ENCODE measurements at regions not wholly inside any gene's neighbourhood (a gene's known extent, or its start where the extent isn't known, plus 50 kb on each side); places are given as distances from the start of the nearest gene placed in this dataset.

DNA sequence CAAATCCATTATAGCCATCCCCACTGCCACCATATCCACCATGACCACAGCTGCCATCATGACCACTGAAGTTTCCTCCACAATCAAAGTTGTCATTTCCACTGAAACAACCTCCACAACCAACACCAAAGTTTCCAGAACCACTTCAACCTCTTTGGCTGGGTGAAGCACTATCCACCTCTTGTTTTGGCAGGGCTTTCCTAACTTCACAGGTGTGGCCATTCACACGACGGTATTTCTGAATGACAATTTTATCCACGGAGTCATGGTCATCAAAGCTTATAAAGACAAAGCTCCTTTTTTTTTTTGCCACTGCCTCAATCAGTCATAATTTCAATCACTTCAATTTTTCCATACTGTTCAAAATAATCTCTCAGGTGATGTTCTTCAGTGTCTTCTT is 89.8 kb upstream of the UGP2 start:
- intact Hi-C loops (cut with micrococcal nuclease; ENCODE audit: unreplicated experiment) = no loop called here
- Histone ChIP-seq H3K9ac (ENCODE audit: control insufficient read depth, insufficient read depth, low read length) (no peak overlapping the region), H3K27ac (ENCODE audit: control insufficient read depth, insufficient read depth) (no peak overlapping the region), H2AFZ (ENCODE audit: control insufficient read depth, low read depth, low read length) (no peak overlapping the region), H3K36me3 (ENCODE audit: control insufficient read depth in 2 of 2, insufficient read depth in 2 of 2, low read length in 1 of 2) (no peaks in the 10 kb centered on the region), H3K4me3 (no peak overlapping the region), H3K4me2 (ENCODE audit: control insufficient read depth, insufficient read depth) (no peak overlapping the region), H3K9me3 (replicated peaks; ENCODE audit: control insufficient read depth, insufficient read depth, low read length) (no peaks in the 10 kb centered on the region; the same call in 2 of the 3 replicates), H3K27me3 (replicated peaks in 1 of 2; ENCODE audit: control insufficient read depth in 2 of 2, insufficient read depth in 2 of 2, low read length in 1 of 2) (no peaks in the 10 kb centered on the region), H3K4me1 (ENCODE audit: control insufficient read depth, insufficient read depth, low read length) (no peaks in the 10 kb centered on the region), H4K20me1 (ENCODE audit: control insufficient read depth, insufficient read depth) (no peaks in the 10 kb centered on the region), H3K79me2 (ENCODE audit: control insufficient read depth, insufficient read depth, low read length) (no peaks in the 10 kb centered on the region)
- FAIRE-seq = no peak
- ChIA-PET POLR2A (no interaction called here), CTCF (no interaction called here), RAD21 (ENCODE audit: unreplicated experiment) (no interaction called here), SMC1A (ENCODE audit: uncharacterized antibody, unreplicated experiment) (no interaction called here)
- in situ Hi-C loops (cut with MboI) = no loop called here
- no peak for ATAC-seq
- 29% methylated on average over 3 of the region's 3 CpGs for WGBS (ENCODE audit: insufficient coverage, insufficient replicate concordance, low lambda C conversion rate, missing lambda C conversion rate)
- no peak for DNase-seq (ENCODE audit: low read depth, low spot score)
- BruUV-seq (replicated peaks) = no TSS peak
- no peak for TF ChIP-seq NFYB (IDR thresholded peaks at IDR 0.05; ENCODE audit: insufficient read depth, low read depth, low read length)
- no peak for TF ChIP-seq IRF5 (IDR thresholded peaks at IDR 0.05; ENCODE audit: borderline replicate concordance)
- no peak for TF ChIP-seq ZBTB33 (IDR thresholded peaks at IDR 0.05)
- TF ChIP-seq DPF2 (IDR thresholded peaks at IDR 0.05) = no peak
- TF ChIP-seq, protein P1, sequence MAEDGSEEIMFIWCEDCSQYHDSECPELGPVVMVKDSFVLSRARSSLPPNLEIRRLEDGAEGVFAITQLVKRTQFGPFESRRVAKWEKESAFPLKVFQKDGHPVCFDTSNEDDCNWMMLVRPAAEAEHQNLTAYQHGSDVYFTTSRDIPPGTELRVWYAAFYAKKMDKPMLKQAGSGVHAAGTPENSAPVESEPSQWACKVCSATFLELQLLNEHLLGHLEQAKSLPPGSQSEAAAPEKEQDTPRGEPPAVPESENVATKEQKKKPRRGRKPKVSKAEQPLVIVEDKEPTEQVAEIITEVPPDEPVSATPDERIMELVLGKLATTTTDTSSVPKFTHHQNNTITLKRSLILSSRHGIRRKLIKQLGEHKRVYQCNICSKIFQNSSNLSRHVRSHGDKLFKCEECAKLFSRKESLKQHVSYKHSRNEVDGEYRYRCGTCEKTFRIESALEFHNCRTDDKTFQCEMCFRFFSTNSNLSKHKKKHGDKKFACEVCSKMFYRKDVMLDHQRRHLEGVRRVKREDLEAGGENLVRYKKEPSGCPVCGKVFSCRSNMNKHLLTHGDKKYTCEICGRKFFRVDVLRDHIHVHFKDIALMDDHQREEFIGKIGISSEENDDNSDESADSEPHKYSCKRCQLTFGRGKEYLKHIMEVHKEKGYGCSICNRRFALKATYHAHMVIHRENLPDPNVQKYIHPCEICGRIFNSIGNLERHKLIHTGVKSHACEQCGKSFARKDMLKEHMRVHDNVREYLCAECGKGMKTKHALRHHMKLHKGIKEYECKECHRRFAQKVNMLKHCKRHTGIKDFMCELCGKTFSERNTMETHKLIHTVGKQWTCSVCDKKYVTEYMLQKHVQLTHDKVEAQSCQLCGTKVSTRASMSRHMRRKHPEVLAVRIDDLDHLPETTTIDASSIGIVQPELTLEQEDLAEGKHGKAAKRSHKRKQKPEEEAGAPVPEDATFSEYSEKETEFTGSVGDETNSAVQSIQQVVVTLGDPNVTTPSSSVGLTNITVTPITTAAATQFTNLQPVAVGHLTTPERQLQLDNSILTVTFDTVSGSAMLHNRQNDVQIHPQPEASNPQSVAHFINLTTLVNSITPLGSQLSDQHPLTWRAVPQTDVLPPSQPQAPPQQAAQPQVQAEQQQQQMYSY (CRISPR knock-in tag; IDR thresholded peaks at IDR 0.05) = no peak
- TF ChIP-seq IKZF1 (conservative IDR thresholded peaks at IDR 0.05) = no peak
- no peak for TF ChIP-seq EZH2 (IDR thresholded peaks at IDR 0.05; ENCODE audit: borderline replicate concordance, control insufficient read depth, low read depth, low read length)
- TF ChIP-seq, protein P2, sequence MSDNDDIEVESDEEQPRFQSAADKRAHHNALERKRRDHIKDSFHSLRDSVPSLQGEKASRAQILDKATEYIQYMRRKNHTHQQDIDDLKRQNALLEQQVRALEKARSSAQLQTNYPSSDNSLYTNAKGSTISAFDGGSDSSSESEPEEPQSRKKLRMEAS (IDR thresholded peaks at IDR 0.05; ENCODE audit: low read depth, low read length) = no peak
- no peak for TF ChIP-seq RELB (IDR thresholded peaks at IDR 0.05; ENCODE audit: low read depth)
- no peak for TF ChIP-seq NR2C2 (IDR thresholded peaks at IDR 0.05; ENCODE audit: borderline replicate concordance, control insufficient read depth, insufficient read length, low read depth)
- no peak for TF ChIP-seq E2F4 (IDR thresholded peaks at IDR 0.05; ENCODE audit: low read depth, low read length)

Measured in GM12878 (cell line).